ENCODE measurements at regions not wholly inside any gene's neighbourhood (a gene's known extent, or its start where the extent isn't known, plus 50 kb on each side); places are given as distances from the start of the nearest gene placed in this dataset.
"Not testable (repeated sequence)": the region's sequence is repeated elsewhere in the genome, so short reads cannot be mapped to it uniquely, and the experiment has no call there.

GRCh38 chr12:87344699-87345098 lies 684.5 kb downstream of the C12orf50 start:
- no peaks in the 10 kb centered on the region for H3K27me3 Mint-ChIP-seq
- H3K9me3 Mint-ChIP-seq = peaks cover 3% of the 10 kb centered on the region
- no peaks in the 10 kb centered on the region for H3K36me3 Mint-ChIP-seq (ENCODE audit: low read depth)
- DNase-seq = no peak
- H3K4me3 Mint-ChIP-seq = no peak overlapping the region
- no peaks in the 10 kb centered on the region for H3K4me1 Mint-ChIP-seq
- no peak overlapping the region for H3K27ac Mint-ChIP-seq
- intact Hi-C loops (cut with micrococcal nuclease) = no loop called here

- H3K4me1 Mint-ChIP-seq = no peaks in the 10 kb centered on the region
- no peaks in the 10 kb centered on the region for H3K27me3 Mint-ChIP-seq
- intact Hi-C loops (cut with micrococcal nuclease) = no loop called here
- no peak overlapping the region for H3K27ac Mint-ChIP-seq
- H3K9me3 Mint-ChIP-seq = no peaks in the 10 kb centered on the region
- DNase-seq = no peak
- no peaks in the 10 kb centered on the region for H3K36me3 Mint-ChIP-seq (ENCODE audit: low read depth)
- H3K4me3 Mint-ChIP-seq = no peak overlapping the region
These were observed 690.5 kb downstream of the C12orf50 start for GRCh38 chr12:87338681-87339080.

- intact Hi-C loops (cut with micrococcal nuclease) = no loop called here
- Mint-ChIP-seq H3K9me3 (no peaks in the 10 kb centered on the region), H3K4me1 (no peaks in the 10 kb centered on the region)
These were observed 692.3 kb downstream of the C12orf50 start for GRCh38 chr12:87336814-87337336.

DNA sequence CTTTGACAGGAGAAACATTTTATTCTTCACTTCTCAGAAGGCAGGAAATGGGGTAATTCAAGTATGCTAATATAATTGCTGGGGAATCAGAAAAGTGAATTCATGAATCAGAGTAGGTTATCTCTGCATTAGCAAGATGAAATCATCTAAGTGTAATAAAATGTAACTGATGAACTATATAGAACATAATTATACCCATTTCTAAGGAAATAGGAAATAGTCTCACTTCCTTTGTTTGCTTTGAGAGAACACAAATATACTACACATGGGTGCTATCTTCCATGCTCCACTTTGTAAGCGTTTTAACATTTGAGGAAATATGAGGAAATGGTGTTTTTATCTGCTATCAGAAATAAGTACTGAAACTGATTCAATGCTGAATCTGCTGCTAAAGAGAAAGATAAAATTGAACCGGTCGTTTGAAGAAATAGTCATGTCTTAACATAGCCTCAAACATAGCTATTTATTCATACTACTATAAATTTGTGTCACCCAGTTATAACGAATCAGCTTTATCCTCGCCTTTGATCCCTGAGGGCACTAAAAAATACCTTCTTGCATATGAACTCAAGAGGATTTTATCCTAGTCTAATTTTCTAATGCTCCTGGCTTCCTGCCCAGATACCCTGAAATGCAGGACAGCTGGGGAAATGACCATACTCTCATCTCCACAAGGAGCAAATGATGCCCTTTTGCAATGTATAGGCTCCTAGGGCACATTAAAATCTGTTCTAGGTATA lies 696.0 kb downstream of the C12orf50 start:
- H3K27me3 Mint-ChIP-seq = no peaks in the 10 kb centered on the region
- H3K4me1 Mint-ChIP-seq = no peaks in the 10 kb centered on the region
- H3K36me3 Mint-ChIP-seq (ENCODE audit: low read depth) = no peaks in the 10 kb centered on the region
- intact Hi-C loops (cut with micrococcal nuclease) = no loop called here
- DNase-seq = no peak
- H3K9me3 Mint-ChIP-seq = no peaks in the 10 kb centered on the region
- H3K27ac Mint-ChIP-seq = no peak overlapping the region
- H3K4me3 Mint-ChIP-seq = no peak overlapping the region

More at GRCh38 chr12:87336814-87337336, 692.3 kb downstream of the C12orf50 start:
- Mint-ChIP-seq H3K36me3 (ENCODE audit: low read depth) (no peaks in the 10 kb centered on the region), H3K27ac (no peak overlapping the region), H3K4me3 (no peak overlapping the region), H3K27me3 (no peaks in the 10 kb centered on the region)
- DNase-seq = no peak

GRCh38 chr12:87330071-87330555 lies 699.1 kb downstream of the C12orf50 start:
- H3K27me3 Mint-ChIP-seq; H3K36me3 Mint-ChIP-seq (ENCODE audit: low read depth); H3K4me3 Mint-ChIP-seq; H3K9me3 Mint-ChIP-seq; H3K27ac Mint-ChIP-seq; DNase-seq; H3K4me1 Mint-ChIP-seq; intact Hi-C loops (cut with micrococcal nuclease): not testable (repeated sequence)

DNA sequence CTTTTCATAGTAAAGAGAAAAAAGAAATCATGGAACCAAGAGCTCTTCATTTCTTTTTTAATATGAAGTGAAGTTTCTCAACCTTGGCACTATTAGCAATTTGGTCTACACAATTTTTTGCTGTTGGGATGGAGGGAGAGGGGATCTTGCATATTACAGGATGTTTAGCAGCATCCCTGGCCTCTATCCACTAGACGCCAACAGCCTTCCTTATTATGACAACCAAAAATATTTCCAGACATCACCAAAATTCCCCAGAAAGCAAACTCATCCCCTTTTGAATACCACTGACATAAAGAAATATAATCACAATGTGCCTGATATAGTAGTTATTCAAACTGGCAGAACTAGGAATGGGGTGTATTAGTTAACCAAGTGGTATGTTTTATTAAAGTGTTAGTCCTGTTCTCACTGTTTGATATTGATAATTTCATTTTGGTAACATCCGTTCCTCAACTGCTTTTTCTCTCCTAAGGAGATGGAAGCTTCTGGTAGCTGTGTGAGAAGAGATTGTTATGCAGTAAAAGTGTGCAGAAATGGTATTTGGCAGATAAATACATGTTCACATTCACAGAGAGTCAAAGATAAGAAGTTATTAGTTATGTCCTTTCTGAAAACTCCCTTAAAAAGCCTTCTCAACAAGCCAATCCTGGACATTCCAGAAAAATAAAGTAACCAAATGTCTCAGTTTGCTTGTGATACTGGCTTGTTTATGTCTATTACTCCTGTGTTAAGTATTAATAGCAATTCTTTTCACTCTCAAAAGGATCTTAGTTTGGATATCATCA lies 699.9 kb downstream of the C12orf50 start:
- intact Hi-C loops (cut with micrococcal nuclease) = no loop called here
- DNase-seq = no peak
- Mint-ChIP-seq H3K36me3 (ENCODE audit: low read depth) (no peaks in the 10 kb centered on the region), H3K4me1 (no peaks in the 10 kb centered on the region), H3K9me3 (no peaks in the 10 kb centered on the region), H3K4me3 (no peak overlapping the region), H3K27ac (no peak overlapping the region), H3K27me3 (no peaks in the 10 kb centered on the region)

DNA sequence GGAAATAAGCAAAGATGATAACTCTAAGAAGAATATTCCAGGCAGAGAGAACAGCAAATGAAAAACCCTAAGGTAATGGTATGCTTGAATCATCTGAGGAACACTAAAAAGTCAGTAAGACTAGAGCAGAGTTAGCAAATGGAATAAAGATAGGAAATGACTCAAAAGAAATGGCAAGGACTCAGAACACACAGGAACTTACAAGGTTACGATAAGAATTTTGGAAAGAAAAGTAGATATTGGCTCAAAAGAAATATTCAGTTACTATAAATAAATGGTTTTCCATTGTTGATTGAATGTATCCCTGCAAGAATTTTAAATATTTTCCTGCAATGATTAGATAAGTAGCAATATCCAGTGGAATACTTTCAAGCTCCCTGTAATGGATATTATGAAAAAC lies 705.8 kb downstream of the C12orf50 start:
- no peak overlapping the region for H3K4me3 Mint-ChIP-seq
- intact Hi-C loops (cut with micrococcal nuclease) = no loop called here

DNA sequence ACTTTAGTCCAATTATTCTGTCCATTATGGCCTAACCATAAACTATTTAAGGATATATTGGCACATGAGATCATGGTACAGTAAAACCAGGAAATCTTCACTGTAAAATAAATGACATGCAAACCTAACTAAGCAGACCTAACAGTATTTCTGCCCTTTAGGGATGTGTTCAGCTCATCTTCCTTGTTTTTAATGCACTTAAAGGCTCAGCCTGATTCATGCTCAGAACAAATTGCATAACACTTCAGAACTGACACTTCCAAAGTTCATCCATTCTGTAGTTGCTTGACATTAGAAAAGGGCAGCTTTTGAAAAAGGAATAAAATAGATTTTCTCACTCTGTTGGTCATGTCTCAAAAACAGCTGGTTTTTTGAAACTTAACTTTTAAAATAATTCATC lies 708.5 kb downstream of the C12orf50 start:
- H3K36me3 Mint-ChIP-seq (ENCODE audit: low read depth) = no peaks in the 10 kb centered on the region
- intact Hi-C loops (cut with micrococcal nuclease) = no loop called here
- DNase-seq = no peak
- no peak overlapping the region for H3K4me3 Mint-ChIP-seq
- H3K9me3 Mint-ChIP-seq = no peaks in the 10 kb centered on the region
- no peaks in the 10 kb centered on the region for H3K4me1 Mint-ChIP-seq
- no peaks in the 10 kb centered on the region for H3K27me3 Mint-ChIP-seq
- H3K27ac Mint-ChIP-seq = no peak overlapping the region

More for the DNA sequence above, 705.8 kb downstream of the C12orf50 start:
- DNase-seq = no peak
- H3K4me1 Mint-ChIP-seq = no peaks in the 10 kb centered on the region
- H3K36me3 Mint-ChIP-seq (ENCODE audit: low read depth) = no peaks in the 10 kb centered on the region
- H3K27ac Mint-ChIP-seq = no peak overlapping the region
- no peaks in the 10 kb centered on the region for H3K9me3 Mint-ChIP-seq
- H3K27me3 Mint-ChIP-seq = no peaks in the 10 kb centered on the region

DNA sequence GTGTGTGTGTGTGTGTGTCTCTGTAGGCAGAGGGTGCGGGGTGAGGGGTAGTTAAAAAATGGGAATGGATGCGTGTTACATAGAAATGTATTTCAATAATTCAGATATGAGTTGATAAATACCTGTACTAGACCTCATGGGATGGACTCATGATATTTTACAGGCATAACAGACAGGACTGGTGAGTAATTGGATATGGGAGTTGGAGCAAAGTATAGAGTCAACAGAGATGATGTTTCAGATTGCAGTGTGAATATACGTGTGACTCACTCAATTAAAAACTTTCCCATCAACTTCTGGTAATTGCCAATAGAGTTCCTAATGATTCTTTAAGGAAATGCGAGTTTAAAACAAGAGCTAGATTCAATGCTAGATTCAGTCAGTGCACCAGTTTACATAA lies 711.9 kb downstream of the C12orf50 start:
- intact Hi-C loops (cut with micrococcal nuclease) = no loop called here

GRCh38 chr12:87311206-87311605 lies 718.0 kb downstream of the C12orf50 start:
- Mint-ChIP-seq H3K9me3 (no peaks in the 10 kb centered on the region), H3K4me1 (no peaks in the 10 kb centered on the region), H3K27me3 (no peaks in the 10 kb centered on the region), H3K27ac (no peak overlapping the region), H3K4me3 (no peak overlapping the region), H3K36me3 (ENCODE audit: low read depth) (no peaks in the 10 kb centered on the region)
- intact Hi-C loops (cut with micrococcal nuclease) = no loop called here
- DNase-seq = no peak

More for the DNA sequence above, 711.9 kb downstream of the C12orf50 start:
- Mint-ChIP-seq H3K9me3 (no peaks in the 10 kb centered on the region), H3K4me3 (no peak overlapping the region), H3K27ac (no peak overlapping the region), H3K36me3 (ENCODE audit: low read depth) (no peaks in the 10 kb centered on the region), H3K4me1 (no peaks in the 10 kb centered on the region), H3K27me3 (no peaks in the 10 kb centered on the region)
- no peak for DNase-seq

DNA sequence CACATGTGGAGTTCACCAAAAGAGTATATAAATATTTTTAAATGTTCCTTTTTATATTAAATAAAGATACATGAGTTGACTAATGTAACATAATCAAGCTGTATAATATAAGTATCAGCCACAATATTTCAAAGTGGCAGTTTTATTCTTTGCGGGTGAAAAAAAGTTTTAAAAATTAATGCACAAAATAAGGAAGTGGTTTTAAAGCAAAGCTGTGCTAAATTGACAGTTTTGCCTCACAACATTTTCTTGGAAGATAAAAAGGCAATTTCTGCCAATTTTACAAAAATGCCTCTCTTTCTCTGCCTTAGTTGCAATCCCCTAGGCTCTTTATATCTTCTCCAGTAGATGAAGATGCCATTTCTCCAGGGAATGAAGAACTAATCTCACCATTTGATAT lies 719.1 kb downstream of the C12orf50 start:
- intact Hi-C loops (cut with micrococcal nuclease) = no loop called here

GRCh38 chr12:87305481-87305880 lies 723.7 kb downstream of the C12orf50 start:
- Mint-ChIP-seq H3K4me3 (no peak overlapping the region), H3K27ac (no peak overlapping the region), H3K36me3 (ENCODE audit: low read depth) (no peaks in the 10 kb centered on the region), H3K27me3 (no peaks in the 10 kb centered on the region), H3K9me3 (no peaks in the 10 kb centered on the region), H3K4me1 (no peaks in the 10 kb centered on the region)
- no peak for DNase-seq
- intact Hi-C loops (cut with micrococcal nuclease) = no loop called here

More for the DNA sequence above, 719.1 kb downstream of the C12orf50 start:
- H3K27ac Mint-ChIP-seq = no peak overlapping the region
- H3K27me3 Mint-ChIP-seq = no peaks in the 10 kb centered on the region
- H3K9me3 Mint-ChIP-seq = no peaks in the 10 kb centered on the region
- no peak overlapping the region for H3K4me3 Mint-ChIP-seq
- no peaks in the 10 kb centered on the region for H3K36me3 Mint-ChIP-seq (ENCODE audit: low read depth)
- no peak for DNase-seq
- no peaks in the 10 kb centered on the region for H3K4me1 Mint-ChIP-seq

DNA sequence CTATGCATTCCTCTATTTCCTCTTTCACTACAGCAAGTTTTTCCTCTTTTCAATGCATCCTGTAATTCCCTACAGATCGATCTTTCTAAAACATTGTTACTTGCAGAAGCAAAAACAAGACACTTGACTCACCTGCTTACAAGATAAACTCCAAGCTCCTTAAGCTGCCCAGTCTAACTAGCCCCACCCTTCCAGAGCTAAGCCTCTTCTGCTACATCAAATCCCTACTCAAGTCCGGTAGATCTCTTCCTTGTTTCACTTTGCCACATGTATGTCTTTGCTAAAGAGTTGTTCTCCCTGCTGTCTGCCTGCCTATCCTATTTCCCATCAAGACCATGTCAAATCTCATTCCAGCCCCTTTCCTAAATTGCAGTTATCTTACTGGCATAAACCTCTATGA lies 724.8 kb downstream of the C12orf50 start:
- no peak for DNase-seq
- no peak overlapping the region for H3K4me3 Mint-ChIP-seq
- no peaks in the 10 kb centered on the region for H3K36me3 Mint-ChIP-seq (ENCODE audit: low read depth)
- intact Hi-C loops (cut with micrococcal nuclease) = no loop called here
- no peaks in the 10 kb centered on the region for H3K27me3 Mint-ChIP-seq
- no peaks in the 10 kb centered on the region for H3K4me1 Mint-ChIP-seq
- H3K27ac Mint-ChIP-seq = no peak overlapping the region
- no peaks in the 10 kb centered on the region for H3K9me3 Mint-ChIP-seq

GRCh38 chr12:87303396-87304012 lies 725.7 kb downstream of the C12orf50 start:
- DNase-seq = no peak
- Mint-ChIP-seq H3K27me3 (no peaks in the 10 kb centered on the region), H3K27ac (no peak overlapping the region)

More at GRCh38 chr12:87303396-87304012, 725.7 kb downstream of the C12orf50 start:
- Mint-ChIP-seq H3K9me3 (no peaks in the 10 kb centered on the region), H3K4me1 (no peaks in the 10 kb centered on the region), H3K36me3 (ENCODE audit: low read depth) (no peaks in the 10 kb centered on the region), H3K4me3 (no peak overlapping the region)
- intact Hi-C loops (cut with micrococcal nuclease) = no loop called here
